Pancreas (tissue), 10 donors: ENCODE measurements at regions not wholly inside any gene's neighbourhood (a gene's known extent, or its start where the extent isn't known, plus 50 kb on each side); places are given as distances from the start of the nearest gene placed in this dataset.

Experiments
- ATAC-seq, 4 donors: fragments of 200-7000 bp; cut with Tn5 transposase; one replicate each; pipeline versions ENCODE4 v1.8.0 to v1.9.1; 2020; ENCODE audit warnings: mild to moderate bottlenecking in 4 of 4, moderate library complexity in 4 of 4
- DNase-seq, 6 donors: peaks; one replicate each; pipeline ENCODE4 v3.0.0-alpha.2; 2020
- FAIRE-seq: peaks from 2 replicates; lab custom pipeline; 2012; peaks lifted over from hg19 to GRCh38; lab: Jason Lieb, UNC
- H3K27ac ChIP-seq, 4 donors: fragments of 200-600 bp; sonication (generic); 1 replicate in 3 of 4; 2 replicates in 1 of 4; pipeline versions ENCODE4 v1.5.0 to v1.8.0; 2020
- H3K27me3 ChIP-seq, 4 donors: fragments of 200-600 bp; one replicate each; pipeline ENCODE4 v1.8.0; 2021
- H3K36me3 ChIP-seq, 3 donors: fragments of 200-600 bp; sonication (generic) in 1 of 3; one replicate each; pipeline versions ENCODE4 v1.5.0 to v1.8.0; 2020 to 2021
- H3K4me1 ChIP-seq, 3 donors: fragments of 200-600 bp; one replicate each; pipeline ENCODE4 v1.8.0; 2021
- H3K4me3 ChIP-seq, 4 donors: fragments of 200-600 bp; sonication (generic) in 2 of 4; one replicate each; pipeline versions ENCODE4 v1.5.0 to v1.8.0; 2020 to 2021
- H3K9me3 ChIP-seq, 4 donors: fragments of 200-600 bp; one replicate each; pipeline ENCODE4 v1.8.0; 2021
- CTCF ChIP-seq, 4 donors: fragments of 200-600 bp; sonication (generic) in 3 of 4; IDR thresholded peaks; one replicate each; pipeline versions ENCODE4 v1.5.0 to v1.8.0; 2021; ENCODE audit warnings: antibody characterized with exemption in 4 of 4
- WGBS, 2 donors: extraction: QIAGEN DNeasy Blood & Tissue Kit; methylation state at CpG; one replicate each; pipeline ENCODE4 v1.1.7; 2013; 5-methylcytosine and 5-hydroxymethylcytosine counted together
- intact Hi-C, 3 donors: fragments of 100-400 bp; cut with DNase I; formaldehyde crosslinking; loops; one replicate each; pipeline versions ENCODE4 v1.11.1 to v1.14.2; 2022
- donor health status: healthy with polysubstance abuse.
- donor health status: DM: no; HTN: no; CAD: no; lungs with moderate emphysema.
- donor health status: DM: no; HTN: no; CAD: no.
- donor health status: control.
- donor health status: control.
- donor health status: Bipolar disorder and iron deficiency.
- donor health status: DM: yes; HTN: yes; CAD: no.
- donor health status: DM: no; HTN: no; CAD: no.
- donor health status: DM: no; HTN: no; CAD: no.
- donor health status: DM: yes; HTN: yes; CAD: no.

GRCh38 chr3:28028554-28028953 lies 212.9 kb upstream of the CMC1 start:
- H3K27me3 ChIP-seq = no peaks in the 10 kb centered on the region
- intact Hi-C loops = no loop called here
- H3K27ac ChIP-seq = no peak overlapping the region
- DNase-seq (no peak), ATAC-seq (no peak), FAIRE-seq (no peak)
- no peaks in the 10 kb centered on the region for H3K9me3 ChIP-seq
- H3K4me1 ChIP-seq = no peaks in the 10 kb centered on the region
- no peak overlapping the region for H3K4me3 ChIP-seq
- TF ChIP-seq CTCF (IDR thresholded peaks at IDR 0.05) = no peak
- H3K36me3 ChIP-seq = no peaks in the 10 kb centered on the region
- 60 to 66% methylated on average over 4 of the region's 4 CpGs for WGBS, 2 donors

DNA sequence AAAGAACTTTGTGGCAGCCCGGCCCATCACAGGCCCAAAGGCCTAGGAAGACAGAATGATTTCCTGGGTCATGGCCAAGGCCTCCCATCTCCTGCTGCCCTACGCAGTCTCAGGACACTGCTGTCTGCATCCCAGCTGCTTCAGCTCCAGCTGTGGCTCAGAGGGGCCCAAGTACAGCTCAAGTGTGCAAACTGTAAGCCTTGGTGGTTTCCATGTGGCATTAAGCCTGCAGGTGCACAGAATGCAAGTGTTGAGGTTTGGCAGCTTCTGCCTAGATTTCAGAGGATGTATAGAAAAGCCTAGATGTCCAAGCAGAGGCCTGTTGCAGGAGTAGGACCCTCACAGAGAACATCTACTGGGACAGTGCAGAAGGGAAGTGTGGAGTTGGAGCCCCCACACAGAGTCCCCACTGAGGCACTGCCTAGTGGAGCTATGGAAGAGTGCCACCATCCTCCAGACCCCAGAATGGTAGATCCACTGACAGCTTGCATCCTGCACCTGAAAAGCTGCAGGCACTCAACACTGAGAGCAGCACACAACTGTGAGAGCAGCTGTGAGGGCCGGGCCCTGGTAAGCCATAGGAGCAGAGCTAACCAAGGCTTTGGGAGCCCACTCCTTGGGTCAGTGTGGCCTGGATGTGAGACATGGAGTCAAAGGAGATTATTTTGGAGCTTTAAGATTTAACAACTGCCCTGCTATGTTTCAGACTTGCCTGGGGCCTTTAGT lies 208.2 kb upstream of the CMC1 start:
- no peak for FAIRE-seq
- ATAC-seq = no peak
- TF ChIP-seq CTCF (IDR thresholded peaks at IDR 0.05) = no peak
- WGBS, 2 donors = 90% methylated on average over 3 of the region's 3 CpGs
- no peak overlapping the region for H3K4me3 ChIP-seq
- no peaks in the 10 kb centered on the region for H3K36me3 ChIP-seq
- intact Hi-C loops = no loop called here
- no peak overlapping the region for H3K27ac ChIP-seq
- DNase-seq = peak in 1 of 6 donors; percentile 31
- no peaks in the 10 kb centered on the region for H3K9me3 ChIP-seq
- H3K4me1 ChIP-seq = no peaks in the 10 kb centered on the region
- no peaks in the 10 kb centered on the region for H3K27me3 ChIP-seq

- Histone ChIP-seq H3K27ac (no peak overlapping the region), H3K4me1 (no peaks in the 10 kb centered on the region), H3K4me3 (no peak overlapping the region), H3K36me3 (no peaks in the 10 kb centered on the region), H3K27me3 (no peaks in the 10 kb centered on the region), H3K9me3 (no peaks in the 10 kb centered on the region)
- intact Hi-C loops = no loop called here
- TF ChIP-seq CTCF (IDR thresholded peaks at IDR 0.05) = no peak
- WGBS, 2 donors = 55 to 72% methylated on average over 4 of the region's 4 CpGs
- ATAC-seq (no peak), FAIRE-seq (no peak), DNase-seq (no peak)
Observed at GRCh38 chr3:28036599-28037575, 204.5 kb upstream of the CMC1 start.

- no peak for TF ChIP-seq CTCF (IDR thresholded peaks at IDR 0.05)
- no peak for ATAC-seq
- H3K36me3 ChIP-seq = no peaks in the 10 kb centered on the region
- H3K27ac ChIP-seq = no peak overlapping the region
- no peak overlapping the region for H3K4me3 ChIP-seq
- H3K4me1 ChIP-seq = no peaks in the 10 kb centered on the region
- intact Hi-C loops = no loop called here
- WGBS, 2 donors = 53 to 66% methylated on average over 3 of the region's 3 CpGs
- H3K9me3 ChIP-seq = no peaks in the 10 kb centered on the region
- H3K27me3 ChIP-seq = no peaks in the 10 kb centered on the region
- no peak for FAIRE-seq
- DNase-seq = no peak
Observed at GRCh38 chr3:28039234-28039633, 202.2 kb upstream of the CMC1 start.
